ENCODE measurements at regions not wholly inside any gene's neighbourhood (a gene's known extent, or its start where the extent isn't known, plus 50 kb on each side); places are given as distances from the start of the nearest gene placed in this dataset.

DNA sequence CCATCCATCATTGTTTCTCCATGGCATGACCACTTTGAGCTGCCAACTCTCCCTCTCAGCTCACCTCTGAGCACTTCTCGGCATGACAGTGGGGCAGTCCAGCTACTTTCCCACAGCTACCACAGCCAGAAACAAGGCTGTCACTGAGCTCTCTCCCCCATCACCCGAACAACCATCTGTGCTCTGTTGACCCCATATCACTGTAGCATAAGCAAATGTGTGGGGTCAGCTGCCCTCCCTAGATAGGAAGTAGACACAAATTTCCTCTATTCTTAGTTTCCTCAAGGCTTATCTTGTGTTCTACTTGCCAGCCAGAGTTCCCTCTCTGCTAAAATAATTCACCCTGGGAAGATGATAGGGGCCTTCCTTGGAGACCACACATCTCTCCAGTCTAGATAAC lies 82.6 kb upstream of the FUT8 start:
- no peak for DNase-seq

DNA sequence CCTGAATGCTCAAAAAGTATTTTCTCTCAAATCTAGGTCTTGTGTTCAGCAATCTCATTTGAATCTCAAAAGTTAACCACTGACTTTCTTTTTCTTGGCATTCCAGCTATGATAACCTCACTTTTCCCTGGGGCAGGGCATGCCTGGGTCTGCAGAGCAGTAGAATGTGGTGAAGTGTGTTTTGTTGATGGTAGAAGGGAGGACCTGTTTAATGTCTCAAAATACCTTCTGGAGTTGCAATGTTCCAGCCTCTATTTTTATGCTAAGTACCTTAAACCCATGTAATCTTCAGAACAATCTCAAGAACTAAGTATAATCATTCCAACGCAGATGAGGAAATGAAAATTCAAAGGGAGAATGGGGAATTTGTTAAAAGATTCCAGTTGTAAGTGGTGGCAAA lies 82.1 kb upstream of the FUT8 start:
- DNase-seq: no peak

DNA sequence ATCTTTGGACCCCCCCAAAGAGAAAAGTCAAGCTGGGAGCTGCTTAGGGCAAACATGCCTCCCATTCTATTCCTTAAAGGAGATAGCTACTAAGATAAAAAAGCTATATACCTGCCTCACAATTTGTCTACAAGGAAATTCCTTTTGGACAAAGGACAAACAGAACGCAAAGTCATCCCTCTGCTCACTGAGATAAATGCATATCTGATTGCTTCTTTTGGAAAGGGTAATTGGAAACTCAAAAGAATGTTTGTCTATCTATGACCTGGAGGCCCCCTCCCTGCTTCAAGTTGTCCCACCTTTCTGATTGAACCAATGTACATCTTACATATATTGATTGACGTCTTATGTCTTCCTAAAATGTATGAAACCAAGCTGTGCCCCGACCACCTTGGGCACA lies 80.9 kb upstream of the FUT8 start:
- no peak for DNase-seq

DNA sequence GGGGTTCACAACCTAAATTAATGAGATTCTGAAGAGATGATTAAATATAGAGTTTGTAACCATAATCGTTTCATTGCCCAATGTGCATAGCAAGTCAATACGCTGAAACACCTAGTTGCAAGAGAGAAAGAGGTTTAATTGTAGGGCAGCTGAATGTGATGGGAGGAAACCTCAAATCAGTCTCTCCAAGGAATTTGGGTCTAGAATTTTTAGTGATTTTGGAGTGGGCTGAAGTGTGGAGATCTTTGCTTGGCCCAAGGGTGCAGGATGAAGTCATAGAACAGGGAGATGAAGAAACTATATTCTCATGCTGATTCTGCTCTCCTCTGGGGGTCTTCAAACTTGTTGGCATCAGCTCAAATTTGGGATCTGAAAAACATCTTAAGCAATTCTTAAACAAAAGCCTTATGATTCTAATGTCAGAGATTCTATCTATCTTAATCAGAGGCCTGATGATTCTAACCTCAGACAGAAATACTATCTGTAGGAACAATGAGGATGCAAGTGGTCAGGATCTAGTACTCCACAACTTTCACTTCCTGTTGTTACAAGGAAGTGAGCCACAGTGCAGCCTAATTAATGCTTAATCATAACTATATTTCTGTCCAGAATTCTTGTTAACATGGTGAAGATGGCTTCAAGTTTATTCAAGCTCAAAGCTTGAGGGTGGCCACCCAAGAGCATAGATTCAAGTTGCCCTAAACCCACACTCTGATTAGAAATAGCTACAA lies 80.2 kb upstream of the FUT8 start:
- no peak for DNase-seq

DNA sequence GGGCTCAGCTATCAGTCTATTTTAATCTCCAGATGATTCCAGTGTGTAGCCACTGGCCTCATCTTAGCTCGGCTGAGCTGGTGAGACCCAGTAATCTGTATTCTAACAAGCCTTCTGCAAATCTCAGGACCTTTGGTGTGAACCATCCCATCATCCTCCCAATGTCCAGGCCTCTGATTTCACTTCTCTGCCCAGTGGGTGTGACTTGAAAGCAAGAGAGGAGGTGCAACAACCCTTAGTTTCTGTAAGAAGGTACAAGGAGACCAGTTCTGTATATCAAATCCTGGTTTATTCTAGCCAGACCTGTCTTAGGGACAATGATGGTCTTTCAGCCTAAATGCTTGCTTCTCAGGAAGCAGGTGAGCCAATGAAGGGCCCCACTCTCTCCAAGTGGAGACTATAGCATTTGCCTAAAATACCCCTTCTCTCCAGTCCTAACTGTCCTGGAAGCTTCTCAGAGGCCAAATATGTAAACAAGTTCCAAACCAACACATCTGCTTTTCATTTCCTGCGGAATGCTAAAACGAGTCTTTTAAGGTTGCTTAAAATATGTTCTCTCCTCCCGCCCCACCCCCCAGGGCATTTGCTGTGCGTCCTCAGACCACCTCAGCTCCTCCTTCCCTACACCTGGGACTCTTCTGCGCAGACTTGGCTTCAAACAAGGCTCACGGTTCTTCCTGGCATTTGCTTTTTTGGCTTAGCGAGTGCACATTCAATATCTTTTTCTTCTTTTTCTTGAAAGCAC lies 78.4 kb upstream of the FUT8 start:
- no peak for DNase-seq

DNA sequence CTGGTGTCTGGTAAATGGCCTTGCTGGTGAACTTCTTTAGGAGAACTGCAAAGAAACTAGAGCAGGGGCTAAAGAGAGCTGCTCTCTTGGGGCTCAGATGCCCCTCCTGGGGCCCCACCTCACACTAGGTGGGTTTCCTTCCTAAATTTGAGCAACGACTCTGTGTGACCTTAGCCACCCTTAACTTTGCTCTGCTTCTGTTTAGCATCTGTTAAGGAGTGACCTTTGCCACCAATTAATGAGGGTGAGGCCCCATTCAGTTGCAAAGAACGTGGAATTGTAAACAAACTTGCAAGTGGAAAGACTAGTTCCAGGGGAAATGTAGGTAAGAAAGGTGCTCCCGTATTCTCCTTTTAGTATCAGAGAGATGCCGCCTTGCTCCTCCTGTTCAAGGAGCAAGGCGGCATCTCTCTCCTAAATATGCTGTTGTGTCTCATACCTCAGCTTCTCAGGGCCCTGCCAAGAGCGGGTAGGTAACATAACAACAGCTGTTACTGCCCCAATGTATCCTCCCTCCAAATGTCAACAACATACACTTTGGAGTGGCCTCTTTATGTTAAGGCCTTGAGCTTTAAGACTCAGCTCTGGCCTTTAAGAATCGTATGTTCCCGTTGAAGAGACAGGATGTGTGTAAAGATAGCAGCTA lies 77.6 kb upstream of the FUT8 start:
- no peak for DNase-seq

DNA sequence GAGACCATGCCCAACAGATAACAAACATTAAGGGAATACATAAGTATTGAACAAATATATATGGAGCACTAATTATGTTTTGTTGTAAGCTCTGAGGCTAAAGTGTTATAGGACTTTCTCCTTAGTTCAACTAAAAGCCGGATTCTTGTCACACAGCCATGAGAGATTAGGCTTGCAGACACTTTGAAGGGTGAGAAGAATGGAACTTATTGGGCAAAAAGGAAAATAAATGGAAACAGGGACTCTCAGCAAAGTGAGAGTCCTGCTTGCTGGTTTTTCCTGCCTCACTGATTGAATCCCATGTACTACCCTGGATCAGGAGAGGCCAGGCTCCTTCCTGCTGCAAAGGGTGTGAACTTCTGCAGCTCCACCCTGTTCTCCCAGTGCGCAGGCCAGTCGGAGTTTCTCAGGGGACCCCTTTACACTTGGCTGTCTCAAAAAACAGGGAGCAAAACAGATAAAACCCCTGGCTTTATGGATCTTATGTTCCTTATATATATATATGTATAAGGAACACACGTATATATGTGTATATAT lies 77.1 kb upstream of the FUT8 start:
- DNase-seq: no peak

DNA sequence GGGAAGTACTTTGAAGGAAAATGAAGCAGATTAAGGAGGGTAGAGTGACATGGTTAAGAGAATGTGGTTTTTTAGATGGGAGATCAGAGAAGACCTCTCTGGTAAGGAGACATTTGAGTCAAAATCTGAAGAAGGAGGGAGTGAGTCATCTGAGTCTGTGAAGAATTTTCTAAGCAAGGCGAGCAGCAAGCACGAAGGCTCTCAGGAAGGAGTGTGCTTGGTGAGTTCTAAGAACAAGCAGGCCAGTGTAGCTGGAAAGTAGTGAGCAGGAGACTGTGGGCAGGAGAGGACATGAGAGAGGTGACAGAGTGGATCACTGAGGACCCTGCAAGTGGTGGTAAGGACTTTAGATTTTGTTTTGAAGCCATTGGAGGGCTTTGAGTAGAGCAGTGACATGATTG lies 76.3 kb upstream of the FUT8 start:
- DNase-seq: no peak

DNA sequence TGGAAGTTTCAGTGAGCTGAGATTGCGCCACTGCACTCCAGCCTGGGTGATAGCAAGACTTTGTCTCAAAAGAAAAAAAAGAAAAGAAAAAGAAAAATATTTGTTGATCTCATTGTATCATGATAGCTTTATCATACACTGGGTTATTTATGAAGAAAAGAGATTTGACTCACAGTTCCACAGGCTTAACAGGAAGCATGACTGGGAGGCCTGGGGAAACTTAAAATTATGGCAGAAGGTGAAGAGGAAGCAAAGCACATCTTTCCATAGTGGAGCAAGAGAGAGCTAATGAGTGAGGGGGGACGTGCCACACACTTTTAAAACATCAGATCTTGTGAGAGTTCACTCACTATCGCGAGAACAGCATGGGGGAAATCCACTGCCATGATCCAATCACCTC lies 72.7 kb upstream of the FUT8 start:
- DNase-seq: no peak

DNA sequence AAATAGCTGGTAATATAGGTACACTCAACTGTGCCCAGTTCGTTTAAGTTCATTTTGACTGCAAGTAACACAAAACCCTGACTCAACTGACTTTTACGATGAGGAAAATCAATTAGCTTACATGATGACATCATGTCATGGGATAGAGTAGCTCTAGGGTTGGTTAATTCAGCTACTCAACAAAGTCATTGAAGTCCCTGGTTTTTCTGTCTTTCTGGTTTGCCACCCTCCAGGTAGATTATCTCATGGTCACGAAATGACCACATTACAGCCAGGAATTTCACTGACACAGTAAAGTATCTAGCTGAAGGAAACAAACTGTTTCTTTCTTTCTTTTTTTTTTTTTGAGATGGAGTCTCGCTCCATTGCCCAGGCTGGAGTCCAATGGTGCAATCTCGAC lies 68.5 kb upstream of the FUT8 start:
- no peak for DNase-seq

DNA sequence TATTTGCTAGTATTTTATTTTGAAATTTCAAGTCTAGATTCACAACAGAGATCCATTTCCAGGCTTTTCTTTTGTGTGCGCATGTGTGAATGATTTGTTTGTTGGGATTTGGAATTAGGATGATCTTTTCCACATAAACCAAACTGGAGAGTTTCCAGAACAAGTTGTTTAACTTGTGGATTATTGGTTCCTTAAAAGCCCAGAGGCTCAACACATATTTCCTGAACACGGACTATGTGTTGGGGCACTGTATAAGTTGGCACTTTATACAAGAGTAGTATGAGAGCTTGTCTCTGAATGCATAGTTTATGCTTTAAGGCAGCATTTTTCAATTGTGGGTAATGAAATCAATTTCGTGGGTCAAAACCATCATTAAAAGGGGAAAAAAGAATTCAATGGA lies 67.3 kb upstream of the FUT8 start:
- DNase-seq: no peak

DNA sequence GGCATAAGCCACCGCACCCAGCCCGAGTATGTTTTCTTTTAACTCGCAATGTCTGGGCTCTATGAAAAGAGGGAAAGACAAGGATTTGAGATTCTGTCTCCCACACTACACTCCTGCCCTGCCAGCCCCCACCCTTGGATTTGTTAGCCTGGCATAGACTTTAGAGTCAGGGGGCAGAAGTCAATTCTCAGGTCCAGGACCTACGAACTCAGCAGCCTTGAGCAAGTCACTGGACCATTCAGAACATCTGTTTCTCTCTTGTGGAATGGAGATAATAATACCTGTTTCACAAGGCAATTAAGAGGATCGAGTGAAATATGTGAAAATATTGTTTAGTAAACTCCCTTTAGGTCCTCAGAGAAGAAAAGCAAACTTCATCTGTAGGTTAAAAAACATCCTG lies 66.1 kb upstream of the FUT8 start:
- no peak for DNase-seq

DNA sequence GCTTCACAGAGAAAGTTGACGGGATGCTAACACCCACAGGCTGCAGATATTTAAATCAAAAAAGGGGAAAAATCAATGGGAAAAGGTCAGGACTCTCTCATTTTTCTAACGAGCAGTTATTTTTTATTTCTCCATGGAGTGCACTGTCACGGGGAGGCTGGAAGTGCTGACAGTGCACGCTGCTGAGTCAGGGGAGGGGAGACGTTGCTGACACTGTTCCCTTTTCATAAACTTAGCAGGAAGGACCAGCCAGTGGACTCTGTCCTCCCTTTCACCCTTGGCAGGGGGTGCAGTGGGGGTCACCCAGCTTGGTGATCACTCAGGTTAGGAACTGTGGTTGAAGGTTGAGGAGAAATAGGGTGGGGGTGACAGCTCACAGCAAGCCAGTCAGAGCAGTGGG lies 65.6 kb upstream of the FUT8 start:
- no peak for DNase-seq

DNA sequence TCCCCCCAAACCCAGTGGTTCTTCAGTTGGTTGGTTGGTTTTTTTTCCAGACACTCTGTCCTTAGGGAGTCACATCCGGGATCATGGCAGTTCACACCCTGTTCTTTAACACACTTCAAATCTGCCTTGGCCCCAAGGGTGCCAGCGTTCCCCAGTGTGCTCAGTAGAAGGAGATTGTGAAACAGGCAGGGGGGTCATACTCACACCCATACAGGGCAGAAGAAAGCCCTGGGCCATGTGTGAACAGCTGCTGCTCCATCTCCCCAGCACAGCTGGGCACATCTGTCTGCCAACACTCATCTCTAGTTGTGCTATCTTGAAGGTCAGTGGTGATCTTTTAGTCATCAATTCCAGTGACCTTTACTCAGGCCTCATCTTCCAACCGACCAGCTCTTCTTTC lies 64.4 kb upstream of the FUT8 start:
- no peak for DNase-seq

DNA sequence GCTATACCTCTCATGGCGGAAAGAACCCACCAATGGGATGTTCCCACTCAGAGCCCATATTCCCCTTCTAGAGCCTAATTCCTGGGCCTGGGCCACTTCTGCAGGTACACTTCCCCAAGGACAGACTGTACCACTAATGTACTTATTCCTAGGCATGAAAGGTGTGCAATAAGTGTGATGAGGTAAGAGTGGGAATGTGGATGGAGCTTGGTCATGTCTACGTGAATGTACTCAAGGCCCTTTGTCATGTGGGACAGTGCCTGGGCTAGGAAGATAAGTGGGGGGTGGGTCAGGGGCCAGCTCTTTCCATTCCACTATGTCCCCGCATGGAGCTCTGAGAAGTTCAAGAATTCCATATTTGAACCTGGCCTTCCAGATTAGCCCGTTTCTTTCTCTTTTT lies 63.4 kb upstream of the FUT8 start:
- DNase-seq: no peak

DNA sequence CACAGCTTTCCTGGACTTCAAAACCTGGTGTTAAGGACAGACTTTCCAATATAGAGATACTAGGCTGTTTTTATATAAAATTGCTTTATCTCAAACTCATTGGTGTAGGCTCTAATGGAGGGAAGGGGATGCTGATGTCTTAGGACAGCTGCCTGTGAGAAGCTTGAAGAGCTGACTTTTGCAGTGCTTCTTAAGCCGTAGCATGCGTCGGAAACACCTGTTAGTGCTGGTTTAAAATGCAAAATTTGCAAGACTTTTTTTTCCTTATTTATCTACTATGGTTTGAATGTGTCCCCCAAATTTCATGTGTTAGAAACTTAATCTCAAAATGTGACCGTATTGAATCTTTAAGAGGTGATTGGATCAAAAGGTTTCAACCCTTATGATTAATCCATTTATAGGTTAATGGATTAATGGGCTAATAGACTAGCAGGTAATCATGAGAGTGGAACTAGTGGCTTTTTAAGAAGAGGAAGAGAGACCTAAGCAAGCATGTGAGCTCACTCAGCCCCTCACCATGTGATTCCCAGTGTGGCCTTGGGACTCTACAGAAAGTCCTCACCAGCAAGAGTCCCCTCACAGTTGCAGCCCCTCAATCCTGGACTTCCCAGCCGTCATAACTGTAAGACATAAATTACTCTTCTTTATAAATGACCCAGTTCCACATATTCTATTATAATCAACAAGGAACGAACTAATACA lies 60.9 kb upstream of the FUT8 start:
- DNase-seq: no peak

DNA sequence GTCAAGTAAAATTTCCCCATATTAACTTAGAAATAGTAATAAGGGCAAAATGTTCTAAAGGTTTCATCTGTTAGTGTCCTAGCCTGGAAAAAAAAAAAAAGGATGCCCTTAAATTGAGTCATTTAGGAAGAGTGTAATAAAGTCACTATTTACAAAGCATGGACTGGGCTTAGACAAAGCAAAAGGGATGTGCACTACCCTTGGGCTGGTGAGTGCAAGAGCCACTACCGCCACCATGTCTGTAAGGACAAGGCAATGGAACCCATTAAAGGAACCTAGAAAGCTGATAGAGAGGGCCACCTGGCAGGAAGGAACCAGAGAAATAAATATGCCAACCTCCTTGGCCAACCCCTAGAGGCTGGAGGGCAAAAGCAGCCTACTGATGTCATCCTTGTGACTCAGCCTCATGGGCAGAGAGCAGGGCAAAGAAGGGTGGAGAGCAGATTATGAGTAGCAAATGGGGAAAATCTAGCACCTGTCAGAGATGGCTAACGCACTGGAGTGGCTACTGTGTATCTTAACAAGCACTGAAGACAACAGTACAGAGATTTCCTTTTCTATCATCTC lies 59.5 kb upstream of the FUT8 start:
- DNase-seq: no peak

DNA sequence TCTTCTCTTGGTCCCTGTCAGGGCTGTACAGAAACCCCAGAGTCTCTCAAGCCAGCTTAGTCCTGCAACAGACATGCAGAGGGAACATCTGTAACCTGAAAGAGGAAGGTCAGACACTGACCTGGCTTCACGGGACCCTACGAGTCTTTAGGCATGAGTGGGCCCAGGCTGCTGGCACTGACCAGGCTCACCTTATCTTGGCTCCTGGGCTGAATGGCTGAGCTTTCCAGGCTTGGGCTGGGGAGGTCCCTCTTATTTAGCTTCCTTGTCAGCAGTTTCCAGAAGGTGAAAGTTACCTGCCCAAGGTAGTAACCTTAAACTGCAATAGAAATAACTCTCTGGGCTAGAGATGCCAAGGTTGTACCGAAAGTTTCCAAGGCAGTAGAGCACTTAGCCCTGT lies 58.4 kb upstream of the FUT8 start:
- no peak for DNase-seq

DNA sequence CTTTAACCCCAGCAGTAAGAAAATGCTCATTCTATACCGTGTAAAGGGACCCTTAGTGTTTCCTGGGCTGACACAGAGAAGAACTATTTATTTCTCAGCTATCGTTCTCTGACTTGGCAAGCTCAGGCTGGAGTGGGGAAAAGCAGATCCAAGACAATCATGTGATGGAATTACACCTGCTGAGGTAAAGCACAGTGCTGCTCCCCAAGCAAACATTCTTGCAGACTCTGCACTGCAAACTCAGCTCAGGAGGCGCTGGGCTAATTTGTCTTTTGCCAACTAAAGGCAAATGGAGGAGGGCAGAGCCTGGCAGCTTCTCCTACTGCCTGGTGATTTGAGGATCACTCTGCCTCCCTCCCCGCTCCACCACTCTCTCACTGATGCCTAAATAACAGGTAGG lies 57.8 kb upstream of the FUT8 start:
- DNase-seq: no peak

DNA sequence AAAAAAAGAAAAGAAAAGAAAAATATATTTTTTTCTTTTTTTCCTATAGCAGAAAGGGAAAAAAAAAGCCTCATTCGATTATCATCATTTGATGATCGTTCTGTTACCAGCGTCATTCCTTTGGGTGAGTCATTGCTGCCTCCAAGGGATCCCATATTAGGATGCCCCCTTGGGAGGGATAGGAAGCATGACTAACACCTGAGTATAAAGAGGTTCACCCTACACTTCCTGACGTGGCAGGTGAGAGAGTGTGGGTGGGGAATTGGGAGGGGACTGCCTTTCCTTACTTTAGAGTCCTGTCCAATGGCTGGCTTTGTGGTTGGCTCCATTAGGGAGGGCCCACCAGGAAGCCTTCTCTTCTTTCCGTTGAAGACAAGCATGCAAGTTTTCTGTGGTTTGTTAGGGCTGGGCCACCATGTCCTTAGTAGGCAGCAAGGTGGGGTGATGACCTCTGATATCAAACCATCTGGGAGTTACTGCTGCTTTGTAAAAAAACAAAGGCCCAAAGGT lies 56.1 kb upstream of the FUT8 start:
- DNase-seq: no peak

DNA sequence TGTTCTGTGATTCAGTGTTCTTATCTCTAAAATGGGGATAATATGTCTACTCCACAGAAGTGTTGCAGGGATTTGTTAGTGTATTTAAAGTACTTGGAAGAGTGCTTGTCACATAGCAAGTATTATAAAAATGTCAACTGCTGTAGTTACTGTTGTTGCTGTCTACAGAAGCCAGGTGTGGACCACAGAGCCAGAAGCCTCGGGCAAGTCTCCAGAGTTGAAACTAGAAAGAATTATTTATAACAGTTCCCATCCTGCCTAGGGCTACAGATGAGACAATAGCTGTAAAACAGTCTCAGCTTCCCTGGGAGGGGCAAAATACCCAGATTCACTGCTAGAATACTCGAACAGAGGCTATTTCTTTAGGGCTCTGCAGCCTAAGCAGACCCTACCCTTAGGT lies 55.4 kb upstream of the FUT8 start:
- DNase-seq: no peak

DNA sequence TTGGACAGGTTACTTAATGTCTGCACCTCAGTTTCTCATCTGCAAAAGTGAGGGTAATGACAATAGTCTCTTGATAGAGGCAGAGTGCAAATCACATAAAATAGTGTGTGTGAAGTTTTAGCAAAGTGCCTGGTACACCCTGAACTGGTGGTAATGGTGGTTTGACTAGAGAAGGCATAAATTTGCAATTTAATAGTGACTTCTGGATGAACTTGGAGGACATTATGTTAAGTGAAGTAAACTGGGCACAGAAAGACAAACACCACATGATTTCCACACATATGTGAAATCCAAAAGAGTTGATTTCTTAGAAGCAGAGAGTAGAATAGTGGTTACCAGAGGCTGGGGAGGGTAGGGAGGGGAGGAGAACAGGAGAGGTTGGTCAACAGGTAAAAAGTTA lies 54.8 kb upstream of the FUT8 start:
- no peak for DNase-seq

DNA sequence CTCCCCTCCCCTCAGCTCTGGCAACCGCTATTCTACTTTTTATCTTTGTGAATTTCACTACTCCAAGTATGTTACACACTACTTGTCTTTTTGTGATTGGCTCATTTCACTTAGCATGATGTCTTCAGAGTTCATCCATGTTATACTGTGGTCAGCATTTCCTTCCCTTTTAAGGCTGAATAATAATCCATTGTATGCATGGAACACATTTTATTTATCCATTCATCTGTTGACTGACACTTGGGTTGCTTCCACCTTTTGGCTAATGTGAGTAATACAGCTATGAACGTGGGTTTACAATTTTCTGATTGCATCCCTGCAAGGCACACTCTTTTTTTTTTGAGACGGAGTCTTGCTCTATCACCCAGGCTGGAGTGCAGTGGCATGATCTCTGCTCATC lies 53.0 kb upstream of the FUT8 start:
- no peak for DNase-seq

All from effector CD8-positive, alpha-beta T cell (primary cell).